ENCODE measurements at regions not wholly inside any gene's neighbourhood (a gene's known extent, or its start where the extent isn't known, plus 50 kb on each side); places are given as distances from the start of the nearest gene placed in this dataset.

GRCh38 chr11:128318856-128319474, 268.4 kb downstream of the ETS1 start:
- ChIA-PET POLR2A (interaction anchor here (0.5 kb wide), 1 partner anchor 318 kb away, joined by 3 read pairs; no protein-coding TSS in a partner anchor), CTCF (no interaction called here)
- DNase-seq (ENCODE audit: unreplicated experiment), result no peak
- Mint-ChIP-seq H3K27ac (ENCODE audit: low read depth, unreplicated experiment) (no peak overlapping the region), H3K4me3 (ENCODE audit: unreplicated experiment) (no peak overlapping the region), H3K9me3 (ENCODE audit: unreplicated experiment) (no peaks in the 10 kb centered on the region), H3K27me3 (ENCODE audit: insufficient read depth, unreplicated experiment) (no peaks in the 10 kb centered on the region), H3K4me1 (ENCODE audit: insufficient read depth, unreplicated experiment) (no peaks in the 10 kb centered on the region), H3K36me3 (ENCODE audit: insufficient read depth, unreplicated experiment) (no peaks in the 10 kb centered on the region)
- no peak for TF ChIP-seq CTCF (IDR thresholded peaks at IDR 0.05; ENCODE audit: unreplicated experiment)
- intact Hi-C loops (cut with micrococcal nuclease), result no loop called here
- BruUV-seq (replicated peaks), result no TSS peak

GRCh38 chr11:128316541-128317227, 270.7 kb downstream of the ETS1 start:
- intact Hi-C loops (cut with micrococcal nuclease), result no loop called here
- no peak for DNase-seq (ENCODE audit: unreplicated experiment)
- Mint-ChIP-seq H3K4me1 (ENCODE audit: insufficient read depth, unreplicated experiment) (no peaks in the 10 kb centered on the region), H3K4me3 (ENCODE audit: unreplicated experiment) (no peak overlapping the region), H3K27ac (ENCODE audit: low read depth, unreplicated experiment) (no peak overlapping the region), H3K27me3 (ENCODE audit: insufficient read depth, unreplicated experiment) (no peaks in the 10 kb centered on the region), H3K36me3 (ENCODE audit: insufficient read depth, unreplicated experiment) (no peaks in the 10 kb centered on the region), H3K9me3 (ENCODE audit: unreplicated experiment) (no peaks in the 10 kb centered on the region)
- CTCF ChIA-PET, result interaction anchor here (0.7 kb wide), 1 partner anchor 127 kb away, joined by 3 read pairs; no protein-coding TSS in a partner anchor
- POLR2A ChIA-PET, result interaction anchor here (1.2 kb wide), 1 partner anchor 25 kb away, joined by 3 read pairs; no protein-coding TSS in a partner anchor
- TF ChIP-seq CTCF (IDR thresholded peaks at IDR 0.05; ENCODE audit: unreplicated experiment), result no peak
- BruUV-seq (replicated peaks), result no TSS peak

GRCh38 chr11:128315933-128316332, 271.4 kb downstream of the ETS1 start:
- Mint-ChIP-seq H3K27me3 (ENCODE audit: insufficient read depth, unreplicated experiment) (no peaks in the 10 kb centered on the region), H3K36me3 (ENCODE audit: insufficient read depth, unreplicated experiment) (no peaks in the 10 kb centered on the region), H3K4me3 (ENCODE audit: unreplicated experiment) (no peak overlapping the region), H3K9me3 (ENCODE audit: unreplicated experiment) (no peaks in the 10 kb centered on the region), H3K27ac (ENCODE audit: low read depth, unreplicated experiment) (no peak overlapping the region), H3K4me1 (ENCODE audit: insufficient read depth, unreplicated experiment) (no peaks in the 10 kb centered on the region)
- POLR2A ChIA-PET, result no interaction called here
- TF ChIP-seq CTCF (IDR thresholded peaks at IDR 0.05; ENCODE audit: unreplicated experiment), result no peak
- intact Hi-C loops (cut with micrococcal nuclease), result no loop called here
- BruUV-seq (replicated peaks), result no TSS peak
- CTCF ChIA-PET, result interaction anchor here (0.5 kb wide), 1 partner anchor 342 kb away, joined by 3 read pairs; no protein-coding TSS in a partner anchor
- no peak for DNase-seq (ENCODE audit: unreplicated experiment)

- Mint-ChIP-seq H3K27me3 (ENCODE audit: insufficient read depth, unreplicated experiment) (no peaks in the 10 kb centered on the region), H3K9me3 (ENCODE audit: unreplicated experiment) (no peaks in the 10 kb centered on the region), H3K4me3 (ENCODE audit: unreplicated experiment) (no peak overlapping the region), H3K36me3 (ENCODE audit: insufficient read depth, unreplicated experiment) (no peaks in the 10 kb centered on the region), H3K4me1 (ENCODE audit: insufficient read depth, unreplicated experiment) (no peaks in the 10 kb centered on the region), H3K27ac (ENCODE audit: low read depth, unreplicated experiment) (no peak overlapping the region)
- BruUV-seq (replicated peaks), result no TSS peak
- intact Hi-C loops (cut with micrococcal nuclease), result no loop called here
- no peak for DNase-seq (ENCODE audit: unreplicated experiment)
- CTCF ChIA-PET, result no interaction called here
- TF ChIP-seq CTCF (IDR thresholded peaks at IDR 0.05; ENCODE audit: unreplicated experiment), result no peak
- POLR2A ChIA-PET, result no interaction called here
These were observed 273.4 kb downstream of the ETS1 start for GRCh38 chr11:128313931-128314330.

All from MCF 10A (cell line).